ENCODE measurements at regions not wholly inside any gene's neighbourhood (a gene's known extent, or its start where the extent isn't known, plus 50 kb on each side); places are given as distances from the start of the nearest gene placed in this dataset.

DNA sequence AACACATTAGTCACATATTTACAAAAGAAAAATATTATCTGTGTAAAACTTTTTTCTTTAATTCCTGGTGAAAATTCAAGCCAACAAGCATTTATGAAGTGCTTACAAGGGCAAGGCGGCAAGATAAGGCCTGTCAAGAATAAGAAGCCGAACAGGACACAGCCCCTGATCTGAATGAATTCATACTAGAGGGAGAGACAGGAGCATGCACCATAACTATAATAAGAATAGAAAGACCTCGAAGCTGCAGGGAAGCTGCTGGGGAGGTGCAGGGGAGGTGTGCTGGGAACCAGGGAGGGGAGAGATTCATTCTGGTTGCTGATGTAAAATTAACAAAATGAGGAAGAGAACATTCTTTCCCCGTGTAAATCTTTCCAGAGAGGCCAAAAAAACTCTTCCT, 60.5 kb upstream of the TARDBP start:
- H3K4me1 ChIP-seq (ENCODE audit: low read length) = no peaks in the 10 kb centered on the region
- no peaks in the 10 kb centered on the region for H3K9me3 ChIP-seq (ENCODE audit: insufficient read depth, low read length)
- H3K27ac ChIP-seq (ENCODE audit: low read length) = no peak overlapping the region
- H3K4me2 ChIP-seq (ENCODE audit: low read length) = no peak overlapping the region
- H3K36me3 ChIP-seq (replicated peaks; ENCODE audit: low read depth, low read length) = no peaks in the 10 kb centered on the region
- no peaks in the 10 kb centered on the region for H4K20me1 ChIP-seq (ENCODE audit: insufficient read depth, low read length)
- no peak overlapping the region for H2AFZ ChIP-seq (ENCODE audit: low read depth, low read length)
- no peaks in the 10 kb centered on the region for H3K79me2 ChIP-seq (ENCODE audit: low read length)
- peaks cover 9% of the 10 kb centered on the region; the same call in 1 of the 2 replicates for H3K27me3 ChIP-seq (ENCODE audit: low read depth, low read length)
- TF ChIP-seq EZH2phosphoT487 (IDR thresholded peaks at IDR 0.05; ENCODE audit: low read depth) (no peak), CTCF (IDR thresholded peaks at IDR 0.05; ENCODE audit: low read depth, low read length) (no peak)
- no peak overlapping the region for H3K9ac ChIP-seq (ENCODE audit: low read length)
- H3K4me3 ChIP-seq (ENCODE audit: low read length) = no peak overlapping the region

GRCh38 chr1:10953505-10954193, 58.8 kb upstream of the TARDBP start:
- TF ChIP-seq EZH2phosphoT487 (IDR thresholded peaks at IDR 0.05; ENCODE audit: low read depth) (no peak), CTCF (IDR thresholded peaks at IDR 0.05; ENCODE audit: low read depth, low read length) (no peak)
- no peaks in the 10 kb centered on the region for H3K36me3 ChIP-seq (replicated peaks; ENCODE audit: low read depth, low read length)

DNA sequence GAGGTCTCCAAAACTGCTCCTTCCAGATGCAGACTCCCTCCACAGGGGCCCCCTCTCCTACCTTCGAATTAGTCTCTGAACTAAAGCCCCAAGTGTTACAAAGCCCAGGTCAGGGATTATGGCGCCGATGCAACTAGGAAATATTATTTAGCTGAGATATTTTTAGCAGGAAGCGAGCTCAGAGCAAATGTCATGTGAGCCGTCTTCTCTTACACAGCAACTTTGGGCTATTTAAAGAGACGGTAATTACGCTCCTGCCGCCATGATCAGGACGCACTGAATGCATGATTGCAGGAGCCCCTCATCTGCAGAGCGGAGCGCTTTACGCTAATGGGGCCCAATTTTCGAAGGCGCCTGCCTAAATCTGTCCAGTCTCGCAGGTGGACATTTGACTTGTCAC, 55.3 kb upstream of the TARDBP start:
- Histone ChIP-seq H3K9ac (ENCODE audit: low read length) (no peak overlapping the region), H3K27ac (ENCODE audit: low read length) (no peak overlapping the region), H3K36me3 (replicated peaks; ENCODE audit: low read depth, low read length) (no peaks in the 10 kb centered on the region), H3K4me2 (ENCODE audit: low read length) (no peak overlapping the region), H4K20me1 (ENCODE audit: insufficient read depth, low read length) (no peaks in the 10 kb centered on the region; the same call in 1 of the 2 replicates), H2AFZ (ENCODE audit: low read depth, low read length) (no peak overlapping the region), H3K79me2 (ENCODE audit: low read length) (no peaks in the 10 kb centered on the region), H3K4me1 (ENCODE audit: low read length) (0 out of 2 replicates have a peak, but pooled peaks cover 3% of the 10 kb centered on the region), H3K9me3 (ENCODE audit: insufficient read depth, low read length) (no peaks in the 10 kb centered on the region), H3K4me3 (ENCODE audit: low read length) (no peak overlapping the region), H3K27me3 (ENCODE audit: low read depth, low read length) (peaks cover 30% of the 10 kb centered on the region)
- TF ChIP-seq EZH2phosphoT487 (IDR thresholded peaks at IDR 0.05; ENCODE audit: low read depth) (no peak), CTCF (IDR thresholded peaks at IDR 0.05; ENCODE audit: low read depth, low read length) (no peak)

More at GRCh38 chr1:10953505-10954193, 58.8 kb upstream of the TARDBP start:
- no peaks in the 10 kb centered on the region for H3K4me1 ChIP-seq (ENCODE audit: low read length)
- no peak overlapping the region for H3K27ac ChIP-seq (ENCODE audit: low read length)
- no peaks in the 10 kb centered on the region for H3K9me3 ChIP-seq (ENCODE audit: insufficient read depth, low read length)
- H3K4me2 ChIP-seq (ENCODE audit: low read length) = no peak overlapping the region
- no peaks in the 10 kb centered on the region for H3K79me2 ChIP-seq (ENCODE audit: low read length)
- no peak overlapping the region for H3K4me3 ChIP-seq (ENCODE audit: low read length)
- no peak overlapping the region for H3K9ac ChIP-seq (ENCODE audit: low read length)
- no peaks in the 10 kb centered on the region for H4K20me1 ChIP-seq (ENCODE audit: insufficient read depth, low read length)
- H2AFZ ChIP-seq (ENCODE audit: low read depth, low read length) = no peak overlapping the region
- H3K27me3 ChIP-seq (ENCODE audit: low read depth, low read length) = peaks cover 12% of the 10 kb centered on the region

GRCh38 chr1:10958614-10959013, 53.8 kb upstream of the TARDBP start:
- peaks cover 37% of the 10 kb centered on the region for H3K27me3 ChIP-seq (ENCODE audit: low read depth, low read length)
- H3K27ac ChIP-seq (ENCODE audit: low read length) = no peak overlapping the region
- H3K79me2 ChIP-seq (ENCODE audit: low read length) = no peaks in the 10 kb centered on the region
- H3K4me3 ChIP-seq (ENCODE audit: low read length) = no peak overlapping the region
- no peak for TF ChIP-seq CTCF (IDR thresholded peaks at IDR 0.05; ENCODE audit: low read depth, low read length)
- TF ChIP-seq EZH2phosphoT487 (IDR thresholded peaks at IDR 0.05; ENCODE audit: low read depth) = no peak
- H2AFZ ChIP-seq (ENCODE audit: low read depth, low read length) = no peak overlapping the region
- H3K9ac ChIP-seq (ENCODE audit: low read length) = no peak overlapping the region
- no peak overlapping the region for H3K4me2 ChIP-seq (ENCODE audit: low read length)
- H3K9me3 ChIP-seq (ENCODE audit: insufficient read depth, low read length) = no peaks in the 10 kb centered on the region
- H3K4me1 ChIP-seq (ENCODE audit: low read length) = 0 out of 2 replicates have a peak, but pooled peaks cover 3% of the 10 kb centered on the region
- no peaks in the 10 kb centered on the region; the same call in 1 of the 2 replicates for H4K20me1 ChIP-seq (ENCODE audit: insufficient read depth, low read length)
- H3K36me3 ChIP-seq (replicated peaks; ENCODE audit: low read depth, low read length) = no peaks in the 10 kb centered on the region
